HG02588 (cell line): ENCODE measurements at regions not wholly inside any gene's neighbourhood (a gene's known extent, or its start where the extent isn't known, plus 50 kb on each side); places are given as distances from the start of the nearest gene placed in this dataset.
"Not testable (repeated sequence)": the region's sequence is repeated elsewhere in the genome, so short reads cannot be mapped to it uniquely, and the experiment has no call there.

Experiments used
- ATAC-seq: cut with Tn5 transposase; IDR thresholded peaks from one replicate; pipeline ENCODE4 v1.9.1; 2021; ENCODE audit warnings: mild to moderate bottlenecking, moderate library complexity; ENCODE audit not compliant: unreplicated experiment

GRCh38 chr5:171706736-171707441 lies 78.7 kb upstream of the SMIM23 start:
- no peak for ATAC-seq

- ATAC-seq, result no peak
These were observed 78.2 kb upstream of the SMIM23 start for GRCh38 chr5:171707442-171707792.

- no peak for ATAC-seq
These were observed 75.7 kb upstream of the SMIM23 start for GRCh38 chr5:171709930-171710329.

GRCh38 chr5:171710451-171711024 lies 75.1 kb upstream of the SMIM23 start:
- ATAC-seq, result no peak

GRCh38 chr5:171711571-171711970 lies 74.0 kb upstream of the SMIM23 start:
- ATAC-seq, result no peak

GRCh38 chr5:171712616-171713015 lies 73.0 kb upstream of the SMIM23 start:
- ATAC-seq, result no peak

GRCh38 chr5:171713152-171713551 lies 72.5 kb upstream of the SMIM23 start:
- ATAC-seq, result no peak

GRCh38 chr5:171714261-171714660 lies 71.4 kb upstream of the SMIM23 start:
- no peak for ATAC-seq

GRCh38 chr5:171714851-171715250 lies 70.8 kb upstream of the SMIM23 start:
- no peak for ATAC-seq

GRCh38 chr5:171715551-171715950 lies 70.1 kb upstream of the SMIM23 start:
- ATAC-seq, result no peak

- no peak for ATAC-seq
These were observed 65.5 kb upstream of the SMIM23 start for GRCh38 chr5:171720086-171720485.

- ATAC-seq, result no peak
These were observed 64.2 kb upstream of the SMIM23 start for GRCh38 chr5:171721464-171721863.

- no peak for ATAC-seq
These were observed 61.0 kb upstream of the SMIM23 start for GRCh38 chr5:171724468-171725204.

GRCh38 chr5:171725205-171725601 lies 60.4 kb upstream of the SMIM23 start:
- ATAC-seq, result no peak

- ATAC-seq, result not testable (repeated sequence)
These were observed 58.8 kb upstream of the SMIM23 start for GRCh38 chr5:171726819-171727218.

- ATAC-seq, result no peak
These were observed 56.9 kb upstream of the SMIM23 start for GRCh38 chr5:171728686-171729085.
